HG03432 (cell line): ENCODE measurements at regions not wholly inside any gene's neighbourhood (a gene's known extent, or its start where the extent isn't known, plus 50 kb on each side); places are given as distances from the start of the nearest gene placed in this dataset.

Source experiments
- ATAC-seq: cut with Tn5 transposase; IDR thresholded peaks from one replicate; pipeline ENCODE4 v1.9.1; 2021; ENCODE audit warnings: mild to moderate bottlenecking, moderate library complexity; ENCODE audit not compliant: unreplicated experiment

DNA sequence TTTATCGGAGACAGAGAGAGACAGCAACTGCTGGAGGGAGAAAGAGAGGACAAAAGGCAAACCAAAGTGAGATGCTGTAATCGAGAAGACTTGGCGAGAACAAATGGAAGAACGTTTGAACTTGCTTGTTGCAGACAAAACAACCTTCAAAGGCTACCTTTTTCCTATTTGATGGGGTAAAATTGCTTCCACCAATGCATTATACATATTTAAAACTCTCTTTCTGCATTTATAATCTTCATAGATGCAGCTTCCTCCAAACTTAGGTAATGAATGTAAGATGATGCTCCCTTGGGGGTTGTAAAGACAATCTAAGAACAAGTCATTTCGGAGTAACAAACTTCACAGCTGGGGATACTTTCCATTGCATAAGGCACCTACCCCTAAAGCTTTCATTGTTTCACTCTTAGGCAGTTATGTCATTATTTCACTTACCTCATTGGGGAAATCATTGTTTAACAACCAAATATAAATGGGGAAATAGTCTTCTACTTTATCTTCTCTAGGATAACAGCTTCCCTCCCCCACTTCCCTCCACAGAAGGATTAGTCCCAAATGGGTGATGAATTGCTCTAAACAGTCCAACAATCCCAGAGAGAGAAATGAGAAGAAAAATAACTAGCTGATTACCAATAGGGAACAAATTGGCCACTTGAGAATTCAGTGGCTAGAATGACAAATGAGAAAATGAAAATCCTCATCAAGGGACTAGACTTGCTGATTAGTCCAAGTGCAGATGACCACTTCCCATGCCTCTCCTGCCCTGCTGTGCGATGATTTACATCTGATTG, 269.8 kb upstream of the ADAMTS9 start:
- ATAC-seq = no peak

DNA sequence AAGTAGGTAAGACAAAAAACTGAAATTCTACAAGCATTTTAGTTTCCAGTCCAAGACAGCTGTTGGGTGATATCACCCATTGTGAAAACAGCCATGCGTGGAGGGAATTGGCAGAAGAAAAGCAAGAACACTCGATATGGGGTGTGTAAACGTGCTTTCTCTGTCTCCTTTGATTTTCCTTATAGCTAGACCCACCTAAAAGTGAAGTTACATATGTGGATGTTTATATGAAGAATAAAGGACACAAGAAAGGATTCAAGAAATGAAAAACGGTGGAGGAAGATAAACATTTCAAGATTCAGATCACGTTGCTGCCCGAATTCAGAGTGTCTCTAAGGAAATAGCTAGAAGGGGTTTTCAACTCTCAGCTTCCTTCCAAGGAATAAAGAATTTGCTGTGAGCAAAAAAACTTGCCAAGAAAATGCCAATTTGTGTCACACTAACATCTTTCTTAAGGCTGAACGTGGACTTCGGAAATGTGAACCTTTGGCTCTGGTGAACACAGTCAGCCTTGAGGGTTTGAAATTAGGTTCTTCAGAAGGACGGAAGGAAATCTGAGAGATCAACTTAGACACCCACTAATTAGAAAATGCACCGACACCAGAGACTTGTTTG, 269.0 kb upstream of the ADAMTS9 start:
- ATAC-seq = no peak

- no peak for ATAC-seq
Measured at GRCh38 chr3:64954995-64955636, 267.3 kb upstream of the ADAMTS9 start.

DNA sequence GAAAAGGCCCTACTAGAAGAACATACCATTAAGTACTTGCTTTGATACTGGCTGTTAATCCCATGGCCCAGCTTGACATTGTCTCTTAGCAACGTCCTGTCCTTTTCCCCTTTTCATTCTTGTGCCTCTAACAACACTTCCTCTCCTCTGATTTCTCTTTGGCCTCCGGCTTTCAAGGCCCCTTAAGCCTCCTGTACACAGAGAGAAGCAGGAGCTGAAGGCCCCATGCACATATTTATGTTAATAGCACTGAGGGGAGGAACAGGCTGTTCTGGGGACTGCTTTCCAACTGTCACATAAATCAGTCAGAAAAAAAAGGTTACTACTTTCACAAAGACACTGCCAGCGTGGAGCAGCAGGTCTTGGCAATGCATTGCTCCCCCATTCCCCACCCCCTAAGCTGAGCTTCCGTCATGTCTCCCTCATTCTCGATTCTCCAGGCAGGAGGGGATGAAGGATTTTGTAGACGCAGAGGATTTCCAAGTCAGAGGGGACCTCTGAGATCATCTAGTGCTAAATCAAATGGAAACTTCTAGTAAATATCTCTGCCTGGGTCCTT, 257.4 kb upstream of the ADAMTS9 start:
- ATAC-seq = no peak

DNA sequence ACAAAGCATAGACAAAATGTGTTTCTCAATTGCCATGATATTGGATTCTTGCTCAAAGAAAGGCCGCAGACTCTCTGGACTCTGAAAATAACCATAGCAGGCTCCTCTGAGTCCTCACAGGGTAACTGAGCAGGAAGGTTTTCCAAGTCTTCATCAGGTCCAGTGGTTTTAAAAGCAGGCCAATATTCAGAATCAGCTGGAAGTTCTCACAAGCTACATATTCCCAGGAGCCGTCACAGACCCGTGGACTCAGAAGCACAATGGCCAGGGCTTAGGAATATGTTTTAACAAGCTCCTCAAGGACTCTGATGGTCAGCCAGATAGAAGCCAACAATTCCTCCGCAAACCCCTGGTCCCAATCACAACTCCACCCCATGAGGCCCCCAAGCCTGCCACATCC, 256.1 kb upstream of the ADAMTS9 start:
- ATAC-seq = no peak

- no peak for ATAC-seq
Measured at GRCh38 chr3:64940596-64941348, 253.0 kb upstream of the ADAMTS9 start.

- ATAC-seq = no peak
Measured at GRCh38 chr3:64939747-64940450, 252.1 kb upstream of the ADAMTS9 start.

GRCh38 chr3:64939309-64939708, 251.5 kb upstream of the ADAMTS9 start:
- no peak for ATAC-seq

- no peak for ATAC-seq
Measured at GRCh38 chr3:64936556-64936955, 248.8 kb upstream of the ADAMTS9 start.

DNA sequence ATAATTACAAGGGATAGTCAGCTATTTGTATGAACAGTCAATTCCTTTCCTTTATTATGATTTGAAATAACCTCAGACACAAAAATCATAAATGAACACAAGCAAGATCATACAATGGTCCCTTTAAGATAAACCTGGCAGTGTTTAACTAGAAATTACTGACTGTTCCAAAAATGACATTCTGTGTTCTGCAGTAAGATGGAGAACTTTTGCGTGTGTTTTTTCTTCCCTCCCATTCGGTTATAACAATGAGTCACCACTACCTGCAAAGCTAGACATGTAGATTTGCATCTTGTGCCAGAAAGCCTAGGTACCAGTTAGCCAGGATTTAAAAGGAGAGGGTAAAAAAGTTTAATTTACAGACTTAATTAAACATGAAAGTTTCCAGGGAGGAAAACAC, 248.2 kb upstream of the ADAMTS9 start:
- ATAC-seq = no peak

- ATAC-seq = no peak
Measured at GRCh38 chr3:64932666-64933342, 245.0 kb upstream of the ADAMTS9 start.

- no peak for ATAC-seq
Measured at GRCh38 chr3:64932016-64932518, 244.3 kb upstream of the ADAMTS9 start.

DNA sequence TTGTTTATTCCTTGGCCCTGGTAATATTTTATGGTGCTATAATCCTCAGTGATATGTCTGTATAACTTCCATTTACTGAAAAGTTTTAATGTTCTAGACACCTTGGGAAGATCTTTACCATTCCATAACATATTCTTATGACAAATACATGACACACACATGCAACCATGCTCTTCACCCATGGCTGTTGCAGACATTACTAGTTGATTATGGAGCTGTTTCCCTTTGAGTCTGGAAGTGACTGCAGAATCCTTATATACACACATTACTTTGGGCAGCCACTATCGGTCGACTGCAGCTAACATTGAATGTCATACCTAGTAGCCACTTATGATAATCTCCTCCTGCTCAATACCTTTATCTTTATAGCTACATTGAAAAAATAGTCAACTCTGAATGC, 243.1 kb upstream of the ADAMTS9 start:
- no peak for ATAC-seq

DNA sequence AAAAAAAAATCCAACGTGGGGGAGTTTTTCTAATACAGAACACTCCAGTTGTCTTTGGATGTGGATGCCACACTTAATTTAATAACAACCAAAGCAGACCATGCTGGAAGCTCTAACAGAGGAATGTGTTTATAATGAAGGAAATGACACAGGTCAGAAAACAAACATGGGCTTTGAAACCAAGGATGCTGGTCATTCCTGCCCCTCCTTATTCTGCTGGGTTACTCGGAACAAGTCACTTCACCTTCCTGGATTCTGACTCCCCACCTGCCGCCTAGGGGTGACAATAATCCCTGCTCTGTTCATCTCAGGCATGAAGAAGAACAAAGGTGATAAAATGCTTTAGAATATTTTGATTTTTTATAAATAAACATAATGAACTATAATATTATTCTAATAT, 240.9 kb upstream of the ADAMTS9 start:
- no peak for ATAC-seq

DNA sequence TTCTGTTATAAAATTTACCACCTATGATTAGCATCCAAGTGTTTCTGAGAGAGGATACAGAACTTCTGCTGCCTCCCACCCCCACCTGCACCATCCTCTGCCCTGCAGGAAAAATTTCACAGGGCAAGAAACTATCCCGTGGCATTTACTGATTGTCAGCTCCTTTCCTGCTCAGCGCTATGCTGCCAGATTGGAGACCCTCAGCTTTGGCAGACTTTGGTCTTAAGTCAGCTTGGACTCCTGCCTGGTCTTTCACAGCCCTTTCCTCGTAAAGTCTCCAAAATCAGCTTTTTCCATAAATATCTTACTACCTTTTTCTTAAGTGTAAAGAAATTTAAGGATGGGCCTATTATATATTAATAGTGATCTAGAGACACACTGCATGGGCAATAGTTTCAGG, 239.9 kb upstream of the ADAMTS9 start:
- no peak for ATAC-seq

GRCh38 chr3:64925575-64925974, 237.8 kb upstream of the ADAMTS9 start:
- ATAC-seq = no peak

DNA sequence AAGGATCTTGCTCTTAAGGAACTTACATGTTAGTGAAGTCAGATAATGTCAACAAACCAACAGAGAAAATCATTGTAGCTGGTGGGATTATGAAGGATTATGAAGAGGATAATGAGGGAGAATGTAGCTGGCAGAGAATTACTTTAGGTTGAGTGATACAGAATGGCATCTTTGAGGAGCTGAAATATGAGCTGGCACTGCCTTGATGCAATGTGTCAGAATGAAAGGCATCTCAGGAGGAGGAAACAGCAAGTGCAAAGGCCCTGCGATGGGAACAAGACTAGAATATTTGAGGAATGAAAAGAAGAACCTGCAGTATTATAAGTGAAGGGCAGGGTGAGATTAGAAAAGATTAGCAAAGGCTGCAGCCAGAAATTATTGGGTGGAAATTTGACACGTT, 237.2 kb upstream of the ADAMTS9 start:
- no peak for ATAC-seq

- ATAC-seq = no peak
Measured at GRCh38 chr3:64922213-64922612, 234.4 kb upstream of the ADAMTS9 start.

- no peak for ATAC-seq
Measured at GRCh38 chr3:64921281-64922065, 233.7 kb upstream of the ADAMTS9 start.
